Caco-2 (cell line): ENCODE measurements at regions not wholly inside any gene's neighbourhood (a gene's known extent, or its start where the extent isn't known, plus 50 kb on each side); places are given as distances from the start of the nearest gene placed in this dataset.
A peak's percentile ranks its signal among the peaks of the same experiment; 100 is the strongest.

ENCODE experiments used
- BruUV-seq: library from RNA; stranded (reverse); fragments of 400-500 nt; replicated peaks from 2 replicates; lab custom pipeline; 2021; lab: Mats Ljungman, UMichigan
- CTCF ChIA-PET: fragments of 300-600 bp; sonication (Branson Sonifier 250); formaldehyde crosslinking; loops from one replicate; lab custom pipeline; 2022; ENCODE audit warnings: antibody characterized with exemption; lab: Charles Lee
- POLR2A ChIA-PET: fragments of 300-600 bp; sonication (Branson Sonifier 250); formaldehyde crosslinking; loops from one replicate; lab custom pipeline; 2022; ENCODE audit warnings: antibody characterized with exemption; lab: Charles Lee
- DNase-seq, 2 experiments: peaks; one replicate each; pipeline versions ENCODE4 v3.0.0 to v3.0.0-alpha.2; 2020 to 2022
- H3K27me3 ChIP-seq: replicated peaks from 2 replicates; pipeline ENCODE4 v1.6.0; 2011; ENCODE audit warnings: low read length; ENCODE audit not compliant: control insufficient read depth, insufficient read depth
- H3K36me3 ChIP-seq: 2 replicates; pipeline ENCODE4 v1.5.1; 2011; ENCODE audit warnings: low read length; ENCODE audit not compliant: control insufficient read depth, insufficient read depth
- H3K4me1 ChIP-seq: fragments of 250-450 bp; sonication (Bioruptor Pico); 2 replicates; pipeline ENCODE4 v1.5.1; 2020; ENCODE audit warnings: mild to moderate bottlenecking
- H3K4me3 ChIP-seq: 2 replicates; pipeline ENCODE4 v1.5.1; 2011; ENCODE audit warnings: low read depth, mild to moderate bottlenecking, control low read depth, low read length
- H3K9me3 ChIP-seq: fragments of 250-450 bp; sonication (Bioruptor Pico); 2 replicates; pipeline ENCODE4 v1.5.1; 2020; ENCODE audit warnings: mild to moderate bottlenecking, moderate library complexity
- H3K27ac Mint-ChIP-seq: one replicate; pipeline ENCODE4 v1.8.0; 2022; ENCODE audit warnings: mixed read lengths; ENCODE audit not compliant: unreplicated experiment
- H3K27me3 Mint-ChIP-seq: one replicate; pipeline ENCODE4 v1.8.0; 2022; ENCODE audit warnings: mixed read lengths; ENCODE audit not compliant: insufficient read depth, unreplicated experiment
- H3K36me3 Mint-ChIP-seq: one replicate; pipeline ENCODE4 v1.8.0; 2022; ENCODE audit warnings: mild to moderate bottlenecking, mixed read lengths; ENCODE audit not compliant: insufficient read depth, unreplicated experiment
- H3K4me1 Mint-ChIP-seq: one replicate; pipeline ENCODE4 v1.8.0; 2022; ENCODE audit warnings: low read depth, mixed read lengths; ENCODE audit not compliant: unreplicated experiment
- H3K4me3 Mint-ChIP-seq: one replicate; pipeline ENCODE4 v1.8.0; 2022; ENCODE audit warnings: mild to moderate bottlenecking, moderate library complexity, mixed read lengths; ENCODE audit not compliant: unreplicated experiment
- H3K9me3 Mint-ChIP-seq: one replicate; pipeline ENCODE4 v1.8.0; 2022; ENCODE audit warnings: mixed read lengths; ENCODE audit not compliant: unreplicated experiment
- CTCF ChIP-seq, 2 experiments: fragments of 200-600 bp in 1 of 2; IDR thresholded peaks; 1 replicate in 1 of 2; 2 replicates in 1 of 2; pipeline versions ENCODE4 v1.5.1 to v1.8.0; 2011 to 2022; ENCODE audit warnings: antibody characterized with exemption in 1 of 2, control low read depth in 1 of 2, inconsistent platforms in 1 of 2, low read depth in 1 of 2, low read length in 1 of 2, mild to moderate bottlenecking in 1 of 2, moderate library complexity in 1 of 2; ENCODE audit not compliant: insufficient read depth in 1 of 2, severe bottlenecking in 1 of 2, unreplicated experiment in 1 of 2
- intact Hi-C: fragments of 100-400 bp; cut with micrococcal nuclease; formaldehyde crosslinking; loops from one replicate; pipeline ENCODE4 v1.10.0; 2022; ENCODE audit not compliant: unreplicated experiment

DNA sequence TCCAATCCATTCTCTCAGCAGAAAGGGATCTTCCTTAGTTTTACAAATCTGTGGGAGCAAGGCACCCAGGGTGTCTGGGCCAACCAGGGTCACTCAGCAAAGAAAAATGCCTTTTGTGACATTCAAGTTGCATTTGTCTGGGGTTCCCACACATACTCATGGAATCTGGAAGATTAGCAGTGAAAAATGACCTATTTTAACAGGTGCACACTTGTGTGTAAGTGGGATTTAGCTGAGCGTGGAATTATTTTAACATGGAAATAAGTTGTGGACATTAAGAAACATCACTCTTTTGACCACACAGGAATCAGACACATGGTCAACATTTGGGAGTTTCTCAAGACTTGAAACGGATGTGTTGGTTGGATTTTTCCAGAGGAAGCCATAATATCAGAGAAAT, 234.9 kb downstream of the OPA1 start:
- CTCF ChIA-PET = no interaction called here
- POLR2A ChIA-PET = no interaction called here
- TF ChIP-seq CTCF (IDR thresholded peaks at IDR 0.05; ENCODE audit: insufficient read depth in 1 of 2, low read depth in 1 of 2, low read length in 1 of 2, severe bottlenecking in 1 of 2, unreplicated experiment in 1 of 2) = no peak
- Histone ChIP-seq H3K4me1 (peaks cover 44% of the 10 kb centered on the region), H3K36me3 (no peaks in the 10 kb centered on the region), H3K4me3 (no peak overlapping the region), H3K9me3 (no peaks in the 10 kb centered on the region), H3K27me3 (no peaks in the 10 kb centered on the region)
- intact Hi-C loops = no loop called here
- no peak for DNase-seq
- Mint-ChIP-seq H3K27me3 (no peaks in the 10 kb centered on the region), H3K27ac (no peak overlapping the region), H3K36me3 (peaks cover 14% of the 10 kb centered on the region), H3K9me3 (peaks cover 20% of the 10 kb centered on the region), H3K4me1 (peaks cover 47% of the 10 kb centered on the region), H3K4me3 (no peak overlapping the region)
- no TSS peak for BruUV-seq

- H3K27me3 Mint-ChIP-seq = no peaks in the 10 kb centered on the region
- Histone ChIP-seq H3K4me1 (peaks cover 44% of the 10 kb centered on the region), H3K36me3 (no peaks in the 10 kb centered on the region), H3K9me3 (no peaks in the 10 kb centered on the region), H3K4me3 (no peak overlapping the region), H3K27me3 (no peaks in the 10 kb centered on the region)
- H3K4me3 Mint-ChIP-seq = no peak overlapping the region
- H3K4me1 Mint-ChIP-seq = peaks cover 41% of the 10 kb centered on the region
- intact Hi-C loops = no loop called here
- peaks cover 14% of the 10 kb centered on the region for H3K36me3 Mint-ChIP-seq
- ChIA-PET CTCF (no interaction called here), POLR2A (no interaction called here)
- DNase-seq = no peak
- TF ChIP-seq CTCF (IDR thresholded peaks at IDR 0.05; ENCODE audit: insufficient read depth in 1 of 2, low read depth in 1 of 2, low read length in 1 of 2, severe bottlenecking in 1 of 2, unreplicated experiment in 1 of 2) = no peak
- no TSS peak for BruUV-seq
- H3K27ac Mint-ChIP-seq = peak overlapping the region; percentile 13
- peaks cover 14% of the 10 kb centered on the region for H3K9me3 Mint-ChIP-seq
These were observed 235.5 kb downstream of the OPA1 start for GRCh38 chr3:193828477-193828876.

DNA sequence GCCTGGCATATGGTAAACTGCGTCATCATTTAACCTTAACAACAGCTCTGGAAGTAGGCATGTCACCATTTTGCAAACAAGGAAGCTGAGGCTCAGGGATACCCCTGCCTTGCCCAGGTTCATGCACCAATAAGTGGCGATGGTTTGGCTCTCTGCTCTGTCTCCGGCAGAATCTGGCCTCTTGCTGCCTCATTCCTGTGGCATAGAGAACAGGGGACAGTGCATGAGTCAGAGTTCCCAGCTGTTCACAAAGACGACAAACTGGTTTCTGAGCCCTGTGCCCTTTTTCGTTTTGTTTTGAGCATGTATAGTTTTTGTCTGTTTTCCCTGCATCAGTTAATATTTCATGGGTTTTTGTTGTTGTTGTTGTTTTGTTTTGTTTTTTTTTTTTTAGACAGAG, 236.8 kb downstream of the OPA1 start:
- Mint-ChIP-seq H3K9me3 (peaks cover 1% of the 10 kb centered on the region), H3K27ac (no peak overlapping the region), H3K36me3 (peaks cover 14% of the 10 kb centered on the region), H3K4me3 (no peak overlapping the region), H3K4me1 (peaks cover 37% of the 10 kb centered on the region), H3K27me3 (no peaks in the 10 kb centered on the region)
- no TSS peak for BruUV-seq
- ChIA-PET CTCF (no interaction called here), POLR2A (no interaction called here)
- intact Hi-C loops = no loop called here
- no peaks in the 10 kb centered on the region for H3K27me3 ChIP-seq
- H3K36me3 ChIP-seq = no peaks in the 10 kb centered on the region
- no peak overlapping the region for H3K4me3 ChIP-seq
- peaks cover 37% of the 10 kb centered on the region for H3K4me1 ChIP-seq
- no peaks in the 10 kb centered on the region for H3K9me3 ChIP-seq
- TF ChIP-seq CTCF (IDR thresholded peaks at IDR 0.05; ENCODE audit: insufficient read depth in 1 of 2, low read depth in 1 of 2, low read length in 1 of 2, severe bottlenecking in 1 of 2, unreplicated experiment in 1 of 2) = no peak
- peak in 1 of 2 experiments; percentile 52 for DNase-seq
